Mesenchymal stem cell (in vitro differentiated cells and primary cell): ENCODE measurements at regions not wholly inside any gene's neighbourhood (a gene's known extent, or its start where the extent isn't known, plus 50 kb on each side); places are given as distances from the start of the nearest gene placed in this dataset.

Source experiments
- DNase-seq: peaks from one replicate; pipeline ENCODE4 v3.0.0-alpha.2; 2013
- H2AFZ ChIP-seq: one replicate; pipeline ENCODE4 v1.6.1; 2013; ENCODE audit warnings: low read depth, mild to moderate bottlenecking, control low read depth, inconsistent platforms, low read length, moderate library complexity
- H2AK5ac ChIP-seq: 2 replicates; pipeline ENCODE4 v1.6.1; 2013; ENCODE audit warnings: low read length, moderate library complexity, mild to moderate bottlenecking, inconsistent platforms; ENCODE audit not compliant: severe bottlenecking
- H2BK120ac ChIP-seq: one replicate; pipeline ENCODE4 v1.6.1; 2013; ENCODE audit warnings: low read depth, mild to moderate bottlenecking, inconsistent platforms, low read length, moderate library complexity
- H2BK12ac ChIP-seq, 2 experiments: one replicate each; pipeline ENCODE4 v1.6.1; 2013; ENCODE audit warnings: inconsistent platforms in 2 of 2, low read length in 2 of 2, mild to moderate bottlenecking in 2 of 2, moderate library complexity in 2 of 2, control low read depth in 1 of 2
- H2BK15ac ChIP-seq: one replicate; pipeline ENCODE4 v1.6.1; 2013; ENCODE audit warnings: mild to moderate bottlenecking, low read depth, inconsistent platforms; ENCODE audit not compliant: poor library complexity, severe bottlenecking
- H2BK5ac ChIP-seq: 2 replicates; pipeline ENCODE4 v1.6.1; 2013; ENCODE audit warnings: low read depth, mild to moderate bottlenecking, low read length, control low read depth, inconsistent platforms; ENCODE audit not compliant: poor library complexity, severe bottlenecking
- H3K14ac ChIP-seq, 2 experiments: one replicate each; pipeline ENCODE4 v1.6.1; 2013; ENCODE audit warnings: inconsistent platforms in 2 of 2, low read length in 2 of 2, control low read depth in 1 of 2, mild to moderate bottlenecking in 1 of 2, moderate library complexity in 1 of 2
- H3K18ac ChIP-seq, 2 experiments: one replicate each; pipeline ENCODE4 v1.6.1; 2013; ENCODE audit warnings: inconsistent platforms in 2 of 2, low read length in 2 of 2, control low read depth in 1 of 2, low read depth in 1 of 2, mild to moderate bottlenecking in 1 of 2
- H3K23ac ChIP-seq, 2 experiments: one replicate each; pipeline ENCODE4 v1.6.1; 2013; ENCODE audit warnings: inconsistent platforms in 2 of 2, low read length in 2 of 2, mild to moderate bottlenecking in 2 of 2, moderate library complexity in 2 of 2, control low read depth in 1 of 2
- H3K27ac ChIP-seq: 2 replicates; pipeline ENCODE4 v1.5.1; 2013; ENCODE audit warnings: mild to moderate bottlenecking, moderate library complexity, low read length, control low read depth, inconsistent platforms; ENCODE audit not compliant: poor library complexity, severe bottlenecking
- H3K27me3 ChIP-seq, 2 experiments: 2 replicates each; pipeline versions ENCODE4 v1.6.1 to v1.7.0; 2013; ENCODE audit warnings: low read length in 2 of 2, mild to moderate bottlenecking in 2 of 2, moderate library complexity in 2 of 2, control low read depth in 1 of 2, inconsistent platforms in 1 of 2; ENCODE audit not compliant: control insufficient read depth in 1 of 2, insufficient read depth in 1 of 2
- H3K36me3 ChIP-seq, 2 experiments: 2 replicates each; pipeline versions ENCODE4 v1.6.1 to v1.7.0; 2013; ENCODE audit warnings: low read length in 2 of 2, control low read depth in 1 of 2, inconsistent platforms in 1 of 2, low read depth in 1 of 2, mild to moderate bottlenecking in 1 of 2; ENCODE audit not compliant: insufficient read depth in 2 of 2, control insufficient read depth in 1 of 2
- H3K4ac ChIP-seq, 2 experiments: one replicate each; pipeline ENCODE4 v1.6.1; 2013; ENCODE audit warnings: inconsistent platforms in 2 of 2, low read length in 2 of 2, mild to moderate bottlenecking in 2 of 2, moderate library complexity in 2 of 2, control low read depth in 1 of 2, low read depth in 1 of 2
- H3K4me1 ChIP-seq: 2 replicates; pipeline ENCODE4 v1.6.1; 2013; ENCODE audit warnings: low read depth, low read length, control low read depth; ENCODE audit not compliant: control insufficient read depth, insufficient read depth
- H3K4me2 ChIP-seq: 2 replicates; pipeline ENCODE4 v1.6.1; 2013; ENCODE audit warnings: low read length, mild to moderate bottlenecking, inconsistent platforms; ENCODE audit not compliant: poor library complexity, severe bottlenecking
- H3K4me3 ChIP-seq, 2 experiments: 2 replicates each; pipeline versions ENCODE4 v1.5.1 to v1.7.0; 2013; ENCODE audit warnings: low read length in 2 of 2, mild to moderate bottlenecking in 2 of 2, control low read depth in 1 of 2, low read depth in 1 of 2; ENCODE audit not compliant: insufficient read depth in 1 of 2
- H3K79me1 ChIP-seq: replicated peaks from 2 replicates; pipeline ENCODE4 v1.6.1; 2013; ENCODE audit warnings: mild to moderate bottlenecking, control low read depth, low read length, inconsistent platforms; ENCODE audit not compliant: poor library complexity, severe bottlenecking
- H3K9ac ChIP-seq: 2 replicates; pipeline ENCODE4 v1.7.0; 2013; ENCODE audit warnings: mild to moderate bottlenecking, low read length, moderate library complexity
- H3K9me3 ChIP-seq: 2 replicates; pipeline ENCODE4 v1.7.0; 2013; ENCODE audit warnings: mild to moderate bottlenecking, low read length; ENCODE audit not compliant: control insufficient read depth
- H4K8ac ChIP-seq: one replicate; pipeline ENCODE4 v1.6.1; 2013; ENCODE audit warnings: inconsistent platforms, mild to moderate bottlenecking, low read length, moderate library complexity
- H4K91ac ChIP-seq: one replicate; pipeline ENCODE4 v1.6.1; 2013; ENCODE audit warnings: mild to moderate bottlenecking, low read length, inconsistent platforms
- WGBS: methylation state at CpG from one replicate; pipeline ENCODE4 v1.1.7; 2013; ENCODE audit warnings: mixed read lengths; 5-methylcytosine and 5-hydroxymethylcytosine counted together

DNA sequence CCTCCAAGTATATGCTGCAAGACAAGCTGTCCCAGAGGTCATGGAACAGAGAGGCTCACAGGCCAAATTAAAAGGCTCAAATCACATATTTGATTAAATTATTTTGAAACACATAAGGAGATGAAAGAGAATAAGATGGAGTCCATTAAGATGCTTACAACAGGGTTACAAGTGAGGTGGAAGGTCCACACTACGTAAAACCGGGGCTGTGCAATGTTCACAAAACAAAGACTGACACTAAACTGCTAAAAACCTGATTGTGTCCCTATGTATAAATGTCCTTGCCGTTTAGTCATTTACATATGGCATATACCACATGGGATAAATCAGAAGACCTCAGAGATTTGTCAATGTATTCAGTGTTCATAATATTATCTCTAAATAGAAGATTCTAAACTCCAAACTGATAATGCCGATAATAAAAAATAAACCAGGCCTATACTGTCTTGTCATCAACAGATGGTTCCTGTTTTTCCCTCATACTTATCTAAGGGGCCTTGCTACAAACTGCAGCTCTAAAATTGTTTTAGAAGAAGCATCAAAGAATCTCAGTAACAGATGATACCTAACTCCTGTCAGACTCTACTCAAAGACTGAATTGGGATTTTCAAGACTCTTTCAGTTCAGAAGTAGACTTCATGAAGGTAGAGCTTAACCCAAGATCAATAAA is 51.8 kb upstream of the RIPOR2 start:
- DNase-seq: no peak
- H3K9me3 ChIP-seq: peaks cover 12% of the 10 kb centered on the region
- no peak overlapping the region for H3K9ac ChIP-seq
- H3K14ac ChIP-seq: no peak overlapping the region
- no peak overlapping the region for H3K18ac ChIP-seq
- no peak overlapping the region for H3K4ac ChIP-seq
- H3K4me3 ChIP-seq: no peak overlapping the region
- no peaks in the 10 kb centered on the region for H3K4me1 ChIP-seq
- no peak overlapping the region for H3K23ac ChIP-seq
- 87% methylated on average over 4 of the region's 4 CpGs for WGBS
- H4K91ac ChIP-seq: no peak overlapping the region
- no peak overlapping the region for H2BK12ac ChIP-seq
- no peak overlapping the region for H4K8ac ChIP-seq
- no peaks in the 10 kb centered on the region for H3K27me3 ChIP-seq
- no peaks in the 10 kb centered on the region for H3K36me3 ChIP-seq
- no peak overlapping the region for H3K4me2 ChIP-seq
- H2BK5ac ChIP-seq: no peak overlapping the region
- no peak overlapping the region for H3K27ac ChIP-seq
- no peak overlapping the region for H2BK15ac ChIP-seq
- no peaks in the 10 kb centered on the region for H3K79me1 ChIP-seq
- H2AFZ ChIP-seq: no peak overlapping the region
- no peak overlapping the region for H2AK5ac ChIP-seq
- H2BK120ac ChIP-seq: no peak overlapping the region

DNA sequence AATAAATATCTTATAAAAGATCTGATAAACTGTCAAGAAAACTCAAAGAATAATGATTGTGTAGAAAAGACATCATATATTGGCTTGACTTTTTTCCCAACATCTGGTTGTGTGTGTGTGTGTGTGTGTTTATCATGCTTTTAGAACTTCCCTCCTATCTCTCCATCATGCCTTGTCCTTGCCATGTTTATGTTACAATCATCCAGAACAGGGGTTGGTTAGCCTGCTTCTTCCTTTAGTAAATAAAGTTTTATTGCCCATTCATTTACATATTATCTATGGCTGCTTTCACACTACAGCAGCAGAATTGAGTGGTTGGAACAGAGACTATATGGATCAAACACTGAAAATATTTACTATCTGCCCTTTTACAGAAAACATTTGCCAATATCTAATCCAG is 52.8 kb upstream of the RIPOR2 start:
- Histone ChIP-seq H3K23ac (no peak overlapping the region), H3K4me3 (no peak overlapping the region), H3K14ac (no peak overlapping the region), H3K36me3 (no peaks in the 10 kb centered on the region), H3K18ac (no peak overlapping the region), H3K4ac (no peak overlapping the region), H3K4me2 (no peak overlapping the region), H3K9ac (no peak overlapping the region), H2BK15ac (no peak overlapping the region), H4K8ac (no peak overlapping the region), H2BK120ac (no peak overlapping the region), H2BK5ac (no peak overlapping the region), H2AFZ (no peak overlapping the region), H3K4me1 (no peaks in the 10 kb centered on the region), H4K91ac (no peak overlapping the region), H3K9me3 (peaks cover 16% of the 10 kb centered on the region), H3K27ac (no peak overlapping the region), H3K27me3 (no peaks in the 10 kb centered on the region), H2BK12ac (no peak overlapping the region), H2AK5ac (no peak overlapping the region), H3K79me1 (no peaks in the 10 kb centered on the region)
- peak; percentile 46 for DNase-seq

DNA sequence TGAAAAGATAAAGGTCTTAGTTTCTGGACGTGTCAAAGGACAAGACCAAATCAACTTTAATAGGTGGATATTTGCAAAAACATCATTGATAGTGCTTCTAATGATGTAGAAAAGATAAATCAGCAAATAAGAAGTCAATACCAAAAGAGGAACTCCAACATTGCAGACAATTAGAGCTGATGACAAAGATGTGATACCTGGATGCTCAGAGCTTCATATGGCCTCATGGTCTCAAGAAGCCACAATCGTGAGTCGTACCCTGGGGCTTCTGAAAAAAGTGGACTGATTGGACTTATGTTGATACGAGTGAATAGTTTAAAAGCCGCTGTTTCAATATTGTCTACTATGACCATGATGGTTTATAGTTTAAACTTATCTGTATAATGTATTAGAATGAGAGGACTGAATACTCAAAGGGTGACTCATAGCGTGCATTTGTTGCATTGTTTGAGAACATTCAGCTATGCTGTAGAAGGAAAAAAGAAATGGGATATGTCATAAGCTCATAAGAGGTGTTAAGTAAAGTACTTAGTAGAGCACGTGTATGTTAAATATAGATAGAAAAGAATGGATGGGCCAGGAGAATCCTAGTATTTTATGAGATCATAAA is 54.6 kb upstream of the RIPOR2 start:
- Histone ChIP-seq H4K8ac (no peak overlapping the region), H4K91ac (no peak overlapping the region), H2BK120ac (no peak overlapping the region), H2AFZ (no peak overlapping the region), H2AK5ac (no peak overlapping the region), H3K4me2 (no peak overlapping the region), H3K4me3 (no peak overlapping the region), H3K27ac (no peak overlapping the region), H2BK5ac (no peak overlapping the region), H3K9me3 (peaks cover 16% of the 10 kb centered on the region), H2BK15ac (no peak overlapping the region), H2BK12ac (no peak overlapping the region), H3K4me1 (no peaks in the 10 kb centered on the region), H3K23ac (no peak overlapping the region), H3K18ac (no peak overlapping the region), H3K27me3 (peaks cover 0 to 3% of the 10 kb centered on the region in 2 experiments), H3K36me3 (no peaks in the 10 kb centered on the region), H3K9ac (no peak overlapping the region), H3K14ac (no peak overlapping the region), H3K79me1 (no peaks in the 10 kb centered on the region), H3K4ac (no peak overlapping the region)
- WGBS: 45% methylated on average over 6 of the region's 7 CpGs
- peak; percentile 72 for DNase-seq

DNA sequence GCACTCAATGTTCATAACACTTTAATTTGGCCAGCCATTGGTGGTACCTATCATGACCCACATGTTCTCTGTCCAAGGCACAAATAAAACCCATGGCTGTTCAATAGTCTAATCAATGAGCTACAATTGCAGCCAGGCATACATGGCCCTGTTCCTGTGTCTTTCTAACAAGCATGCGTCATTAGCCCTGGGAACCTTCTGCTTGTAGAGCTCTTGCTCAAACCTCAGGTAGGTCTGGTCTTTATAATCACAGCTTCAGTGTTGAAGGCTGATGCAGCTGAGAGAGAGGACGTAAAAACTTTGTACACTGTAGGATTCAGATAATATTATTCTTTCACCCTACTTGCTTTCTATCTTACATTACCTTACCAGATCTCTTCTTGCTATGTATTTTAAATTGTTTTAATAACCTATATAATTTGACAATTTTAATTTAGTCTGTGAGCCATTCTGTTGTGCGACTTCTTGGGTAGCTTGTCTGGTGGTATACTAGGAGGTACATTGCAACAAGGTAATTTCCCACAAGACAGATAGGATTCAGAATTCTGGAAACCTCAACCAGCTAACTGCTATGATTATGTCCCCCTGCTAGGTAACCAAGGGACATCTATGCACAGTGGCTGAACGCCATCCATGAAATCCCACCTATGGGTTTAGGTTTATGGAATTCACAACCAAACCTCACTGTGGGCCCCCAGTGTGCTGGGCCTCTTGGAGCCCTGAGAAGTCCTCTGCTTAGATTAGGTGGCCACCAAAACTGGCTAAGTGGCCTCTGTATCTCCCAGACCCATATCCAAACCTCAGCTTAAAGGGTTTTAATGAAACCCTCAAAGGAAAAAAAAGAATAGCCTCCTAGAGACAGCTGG is 55.4 kb upstream of the RIPOR2 start:
- no peak overlapping the region for H3K23ac ChIP-seq
- H4K91ac ChIP-seq: no peak overlapping the region
- H3K14ac ChIP-seq: no peak overlapping the region
- no peak overlapping the region for H2BK15ac ChIP-seq
- no peaks in the 10 kb centered on the region for H3K4me1 ChIP-seq
- no peaks in the 10 kb centered on the region for H3K79me1 ChIP-seq
- peaks cover 0 to 3% of the 10 kb centered on the region in 2 experiments for H3K27me3 ChIP-seq
- H4K8ac ChIP-seq: no peak overlapping the region
- H3K36me3 ChIP-seq: no peaks in the 10 kb centered on the region
- no peak overlapping the region for H2AFZ ChIP-seq
- no peak for DNase-seq
- H3K18ac ChIP-seq: peak overlapping the region in 1 of 2 experiments; percentile 48
- peak overlapping the region; percentile 36 for H2AK5ac ChIP-seq
- peaks cover 16% of the 10 kb centered on the region for H3K9me3 ChIP-seq
- 96% methylated on average over 3 of the region's 4 CpGs for WGBS
- H3K4me3 ChIP-seq: no peak overlapping the region
- H3K27ac ChIP-seq: no peak overlapping the region
- no peak overlapping the region for H3K4me2 ChIP-seq
- H2BK120ac ChIP-seq: no peak overlapping the region
- no peak overlapping the region for H2BK5ac ChIP-seq
- H2BK12ac ChIP-seq: peak overlapping the region in 1 of 2 experiments; percentile 42
- H3K9ac ChIP-seq: no peak overlapping the region
- peak overlapping the region in 1 of 2 experiments; percentile 4 for H3K4ac ChIP-seq
